DMS53 treated with DMSO at 0.1 percent for 48 hours (cell line): ENCODE measurements at regions not wholly inside any gene's neighbourhood (a gene's known extent, or its start where the extent isn't known, plus 50 kb on each side); places are given as distances from the start of the nearest gene placed in this dataset.

Experiments
- DNase-seq: peaks from one replicate; lab custom pipeline; 2025; ENCODE audit not compliant: unreplicated experiment; lab: John Stamatoyannopoulos, UW

GRCh38 chr16:7185689-7186088, 147.0 kb upstream of the RBFOX1 start:
- DNase-seq = no peak

GRCh38 chr16:7185165-7185564, 147.5 kb upstream of the RBFOX1 start:
- DNase-seq = no peak

- no peak for DNase-seq
Observed at GRCh38 chr16:7183768-7184167, 148.9 kb upstream of the RBFOX1 start.

GRCh38 chr16:7182510-7183109, 150.0 kb upstream of the RBFOX1 start:
- DNase-seq = no peak

- DNase-seq = no peak
Observed at GRCh38 chr16:7177875-7178274, 154.8 kb upstream of the RBFOX1 start.

GRCh38 chr16:7171151-7171550, 161.5 kb upstream of the RBFOX1 start:
- DNase-seq = no peak

GRCh38 chr16:7167626-7168025, 165.0 kb upstream of the RBFOX1 start:
- DNase-seq = no peak

- no peak for DNase-seq
Observed at GRCh38 chr16:7161891-7162290, 170.8 kb upstream of the RBFOX1 start.

GRCh38 chr16:7160093-7160492, 172.6 kb upstream of the RBFOX1 start:
- DNase-seq = no peak

GRCh38 chr16:7158481-7158880, 174.2 kb upstream of the RBFOX1 start:
- no peak for DNase-seq

- no peak for DNase-seq
Observed at GRCh38 chr16:7150230-7150629, 182.4 kb upstream of the RBFOX1 start.

- no peak for DNase-seq
Observed at GRCh38 chr16:7148606-7149005, 184.0 kb upstream of the RBFOX1 start.

GRCh38 chr16:7140899-7141298, 191.7 kb upstream of the RBFOX1 start:
- DNase-seq = no peak

GRCh38 chr16:7137560-7138330, 194.9 kb upstream of the RBFOX1 start:
- no peak for DNase-seq

GRCh38 chr16:7132465-7132864, 200.2 kb upstream of the RBFOX1 start:
- no peak for DNase-seq

GRCh38 chr16:7124701-7125100, 207.9 kb upstream of the RBFOX1 start:
- no peak for DNase-seq

GRCh38 chr16:7124242-7124641, 208.4 kb upstream of the RBFOX1 start:
- DNase-seq = no peak

- DNase-seq = no peak
Observed at GRCh38 chr16:7116734-7117133, 215.9 kb upstream of the RBFOX1 start.

- no peak for DNase-seq
Observed at GRCh38 chr16:7115898-7116297, 216.7 kb upstream of the RBFOX1 start.

GRCh38 chr16:7113949-7114348, 218.7 kb upstream of the RBFOX1 start:
- no peak for DNase-seq

- DNase-seq = no peak
Observed at GRCh38 chr16:7113395-7113794, 219.2 kb upstream of the RBFOX1 start.

- no peak for DNase-seq
Observed at GRCh38 chr16:7111265-7111664, 221.4 kb upstream of the RBFOX1 start.

- DNase-seq = no peak
Observed at GRCh38 chr16:7107436-7107835, 225.2 kb upstream of the RBFOX1 start.
